B cell (primary cell): ENCODE measurements at regions not wholly inside any gene's neighbourhood (a gene's known extent, or its start where the extent isn't known, plus 50 kb on each side); places are given as distances from the start of the nearest gene placed in this dataset.

Source experiments
- ATAC-seq: fragments of 200-7000 bp; cut with Tn5 transposase; one replicate; pipeline ENCODE4 v1.10.0; 2021; ENCODE audit warnings: low read depth, mild to moderate bottlenecking, moderate number of reproducible peaks, moderate library complexity
- CTCF ChIA-PET: fragments of 350-600 bp; sonication (Branson Sonifier 250); formaldehyde crosslinking; loops from one replicate; lab custom pipeline; 2021; ENCODE audit warnings: antibody characterized with exemption, inconsistent platforms; lab: Charles Lee
- POLR2A ChIA-PET: fragments of 350-600 bp; sonication (Branson Sonifier 250); formaldehyde crosslinking; loops from one replicate; lab custom pipeline; 2021; ENCODE audit warnings: antibody characterized with exemption; lab: Charles Lee
- DNase-seq: peaks from one replicate; pipeline ENCODE4 v3.0.0; 2013
- H2AFZ ChIP-seq: 2 replicates; pipeline ENCODE4 v1.6.1; 2012; ENCODE audit warnings: mild to moderate bottlenecking, low read depth, low read length; ENCODE audit not compliant: insufficient read depth, poor library complexity, severe bottlenecking
- H3K27ac ChIP-seq, 2 donors: 1 replicate in 1 of 2; 2 replicates in 1 of 2; pipeline ENCODE4 v1.5.1; 2012 to 2013; ENCODE audit warnings: low read length in 2 of 2, mild to moderate bottlenecking in 2 of 2, moderate library complexity in 1 of 2
- H3K27me3 ChIP-seq, 4 experiments: fragments of 200-600 bp in 1 of 4; sonication (generic) in 1 of 4; replicated peaks in 1 of 4; 1 replicate in 2 of 4; 2 replicates in 2 of 4; pipeline versions ENCODE4 v1.6.1 to v1.7.0; 2013 to 2016; ENCODE audit warnings: low read length in 3 of 4, mild to moderate bottlenecking in 2 of 4, mixed read lengths in 1 of 4, moderate library complexity in 1 of 4; ENCODE audit not compliant: insufficient read depth in 4 of 4, control insufficient read depth in 3 of 4; ENCODE audit errors: control extremely low read depth in 1 of 4
- H3K36me3 ChIP-seq, 2 experiments: replicated peaks in 1 of 2; 1 replicate in 1 of 2; 2 replicates in 1 of 2; pipeline versions ENCODE4 v1.6.1 to v1.7.1; 2013; ENCODE audit warnings: low read length in 1 of 2; ENCODE audit not compliant: insufficient read depth in 2 of 2, control insufficient read depth in 1 of 2; ENCODE audit errors: control extremely low read depth in 1 of 2, extremely low read depth in 1 of 2
- H3K4me1 ChIP-seq, 2 donors: fragments of 200-600 bp in 1 of 2; sonication (generic) in 1 of 2; 1 replicate in 1 of 2; 2 replicates in 1 of 2; pipeline versions ENCODE4 v1.5.1 to v1.6.1; 2013 to 2017; ENCODE audit warnings: low read length in 2 of 2; ENCODE audit not compliant: control insufficient read depth in 2 of 2, insufficient read depth in 2 of 2
- H3K4me2 ChIP-seq: replicated peaks from 2 replicates; pipeline ENCODE3; 2012; ENCODE audit warnings: mild to moderate bottlenecking, low read depth, low read length; ENCODE audit not compliant: poor library complexity, severe bottlenecking
- H3K4me3 ChIP-seq, 5 experiments: fragments of 200-600 bp in 1 of 5; sonication (generic) in 1 of 5; 1 replicate in 3 of 5; 2 replicates in 2 of 5; pipeline versions ENCODE4 v1.5.1 to v1.7.0; 2011 to 2016; ENCODE audit warnings: low read length in 4 of 5, mild to moderate bottlenecking in 4 of 5, low read depth in 2 of 5, control low read depth in 1 of 5, moderate library complexity in 1 of 5; ENCODE audit not compliant: insufficient read depth in 1 of 5; ENCODE audit errors: control extremely low read depth in 1 of 5, extremely low read depth in 1 of 5
- H3K79me2 ChIP-seq: fragments of 200-600 bp; sonication (generic); one replicate; pipeline ENCODE4 v1.6.0; 2016; ENCODE audit warnings: low read length; ENCODE audit not compliant: control insufficient read depth, insufficient read depth
- H3K9ac ChIP-seq: fragments of 200-600 bp; sonication (generic); 2 replicates; pipeline ENCODE4 v1.6.1; 2017; ENCODE audit warnings: mild to moderate bottlenecking, low read length, moderate library complexity
- H3K9me3 ChIP-seq, 3 donors: one replicate each; pipeline versions ENCODE4 v1.6.1 to v1.7.1; 2013; ENCODE audit warnings: low read length in 2 of 3; ENCODE audit not compliant: control insufficient read depth in 2 of 3, insufficient read depth in 1 of 3; ENCODE audit errors: control extremely low read depth in 1 of 3
- H4K20me1 ChIP-seq: 2 replicates; pipeline ENCODE4 v1.6.0; 2012; ENCODE audit warnings: mild to moderate bottlenecking, low read length; ENCODE audit not compliant: insufficient read depth, control insufficient read depth, poor library complexity, severe bottlenecking
- H3K27ac Mint-ChIP-seq: one replicate; pipeline ENCODE4 v1.8.0; 2021; ENCODE audit warnings: mixed read lengths
- H3K27me3 Mint-ChIP-seq: one replicate; pipeline ENCODE4 v1.8.0; 2021; ENCODE audit warnings: mixed read lengths
- H3K4me1 Mint-ChIP-seq: one replicate; pipeline ENCODE4 v1.8.0; 2021; ENCODE audit warnings: mixed read lengths
- H3K4me3 Mint-ChIP-seq: one replicate; pipeline ENCODE4 v1.8.0; 2021; ENCODE audit warnings: mixed read lengths
- H3K9me3 Mint-ChIP-seq: one replicate; pipeline ENCODE4 v1.8.0; 2022; ENCODE audit warnings: mixed read lengths; ENCODE audit not compliant: insufficient read depth
- EZH2 ChIP-seq: IDR thresholded peaks from 2 replicates; pipeline ENCODE4 v1.6.1; 2012; ENCODE audit warnings: borderline replicate concordance, low read depth, mild to moderate bottlenecking, moderate library complexity, low read length; ENCODE audit not compliant: insufficient read depth, poor library complexity, severe bottlenecking
- WGBS: methylation state at CpG from one replicate; pipeline ENCODE4 v1.1.5; 2013; ENCODE audit warnings: missing lambda C conversion rate; ENCODE audit not compliant: insufficient coverage; 5-methylcytosine and 5-hydroxymethylcytosine counted together
- intact Hi-C: fragments of 100-400 bp; cut with micrococcal nuclease; formaldehyde crosslinking; loops from one replicate; pipeline ENCODE4 v1.10.0; 2022
- TF ChIP-seq, protein P1 (sequence below): fragments of 200-600 bp; IDR thresholded peaks from one replicate; pipeline ENCODE4 v1.8.0; 2022; ENCODE audit warnings: antibody characterized with exemption, mild to moderate bottlenecking

GRCh38 chr1:189970331-189971230 is 507.1 kb downstream of the BRINP3 start:
- no peaks in the 10 kb centered on the region for H3K36me3 ChIP-seq
- no peak overlapping the region for H3K27ac Mint-ChIP-seq
- H3K27me3 Mint-ChIP-seq = no peaks in the 10 kb centered on the region
- H3K27ac ChIP-seq = no peak overlapping the region
- no peak overlapping the region for H3K4me2 ChIP-seq
- POLR2A ChIA-PET = no interaction called here
- no peak for ATAC-seq
- no CpG with 5 or more reads among the region's 2 CpGs for WGBS
- H3K9ac ChIP-seq = no peak overlapping the region
- DNase-seq = no peak
- CTCF ChIA-PET = no interaction called here
- no peaks in the 10 kb centered on the region for H3K9me3 Mint-ChIP-seq
- H3K4me3 ChIP-seq = no peak overlapping the region
- H3K4me1 ChIP-seq = no peaks in the 10 kb centered on the region
- no peak overlapping the region for H2AFZ ChIP-seq
- TF ChIP-seq EZH2 = no peak
- TF ChIP-seq, protein P1, sequence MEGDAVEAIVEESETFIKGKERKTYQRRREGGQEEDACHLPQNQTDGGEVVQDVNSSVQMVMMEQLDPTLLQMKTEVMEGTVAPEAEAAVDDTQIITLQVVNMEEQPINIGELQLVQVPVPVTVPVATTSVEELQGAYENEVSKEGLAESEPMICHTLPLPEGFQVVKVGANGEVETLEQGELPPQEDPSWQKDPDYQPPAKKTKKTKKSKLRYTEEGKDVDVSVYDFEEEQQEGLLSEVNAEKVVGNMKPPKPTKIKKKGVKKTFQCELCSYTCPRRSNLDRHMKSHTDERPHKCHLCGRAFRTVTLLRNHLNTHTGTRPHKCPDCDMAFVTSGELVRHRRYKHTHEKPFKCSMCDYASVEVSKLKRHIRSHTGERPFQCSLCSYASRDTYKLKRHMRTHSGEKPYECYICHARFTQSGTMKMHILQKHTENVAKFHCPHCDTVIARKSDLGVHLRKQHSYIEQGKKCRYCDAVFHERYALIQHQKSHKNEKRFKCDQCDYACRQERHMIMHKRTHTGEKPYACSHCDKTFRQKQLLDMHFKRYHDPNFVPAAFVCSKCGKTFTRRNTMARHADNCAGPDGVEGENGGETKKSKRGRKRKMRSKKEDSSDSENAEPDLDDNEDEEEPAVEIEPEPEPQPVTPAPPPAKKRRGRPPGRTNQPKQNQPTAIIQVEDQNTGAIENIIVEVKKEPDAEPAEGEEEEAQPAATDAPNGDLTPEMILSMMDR = no peak
- intact Hi-C loops = no loop called here
- H3K9me3 ChIP-seq = no peaks in the 10 kb centered on the region
- no peak overlapping the region for H3K4me3 Mint-ChIP-seq
- H3K4me1 Mint-ChIP-seq = no peaks in the 10 kb centered on the region
- no peaks in the 10 kb centered on the region for H3K79me2 ChIP-seq
- no peaks in the 10 kb centered on the region for H4K20me1 ChIP-seq
- H3K27me3 ChIP-seq = no peaks in the 10 kb centered on the region

- H3K9ac ChIP-seq = no peak overlapping the region
- no peaks in the 10 kb centered on the region for H3K79me2 ChIP-seq
- H2AFZ ChIP-seq = no peak overlapping the region
- H3K27ac Mint-ChIP-seq = no peak overlapping the region
- no peak for TF ChIP-seq EZH2
- TF ChIP-seq, protein P1 = no peak
- H4K20me1 ChIP-seq = no peaks in the 10 kb centered on the region
- no peak overlapping the region for H3K4me2 ChIP-seq
- POLR2A ChIA-PET = no interaction called here
- DNase-seq (no peak), ATAC-seq (no peak)
- H3K27ac ChIP-seq = no peak overlapping the region
- no peaks in the 10 kb centered on the region for H3K36me3 ChIP-seq
- H3K27me3 Mint-ChIP-seq = no peaks in the 10 kb centered on the region
- peaks cover 3% of the 10 kb centered on the region for H3K9me3 Mint-ChIP-seq
- H3K4me3 ChIP-seq = no peak overlapping the region
- H3K27me3 ChIP-seq = no peaks in the 10 kb centered on the region
- H3K9me3 ChIP-seq = no peaks in the 10 kb centered on the region
- no peaks in the 10 kb centered on the region for H3K4me1 ChIP-seq
- CTCF ChIA-PET = no interaction called here
- no peak overlapping the region for H3K4me3 Mint-ChIP-seq
- WGBS = no CpG with 5 or more reads among the region's 4 CpGs
- H3K4me1 Mint-ChIP-seq = no peaks in the 10 kb centered on the region
- intact Hi-C loops = no loop called here
These were observed 506.0 kb downstream of the BRINP3 start for GRCh38 chr1:189971656-189972055.
